ENCODE measurements at regions not wholly inside any gene's neighbourhood (a gene's known extent, or its start where the extent isn't known, plus 50 kb on each side); places are given as distances from the start of the nearest gene placed in this dataset.

- FAIRE-seq (no peak), DNase-seq (ENCODE audit: low read depth in 1 of 2, low spot score in 2 of 2) (no peak)
- H4K91ac ChIP-seq (replicated peaks; ENCODE audit: insufficient read length, low read length) = no peak overlapping the region
- no peak overlapping the region for H3K18ac ChIP-seq (ENCODE audit: extremely low read depth, low read length)
- H4K5ac ChIP-seq (ENCODE audit: insufficient read length, low read depth, low read length) = no peak overlapping the region
- H4K8ac ChIP-seq (ENCODE audit: extremely low read depth, insufficient read depth, low read length) = no peak overlapping the region
- ChIA-PET CTCF (ENCODE audit: partially characterized antibody) (interaction anchor here (2.1 kb wide), 1 partner anchor 11 kb away, joined by 4 read pairs; no protein-coding TSS in a partner anchor), POLR2A (ENCODE audit: partially characterized antibody) (no interaction called here)
- H3K9me3 ChIP-seq (ENCODE audit: insufficient read depth in 2 of 2, low read depth in 1 of 2, low read length in 1 of 2) = no peaks in the 10 kb centered on the region
- no peaks in the 10 kb centered on the region for H3K36me3 ChIP-seq (ENCODE audit: control insufficient read depth in 2 of 4, insufficient read depth in 4 of 4, low read length in 3 of 4)
- no peak overlapping the region for H3K56ac ChIP-seq (replicated peaks; ENCODE audit: insufficient read length, low read depth, low read length)
- H3K79me2 ChIP-seq (ENCODE audit: control insufficient read depth in 1 of 2, insufficient read depth in 2 of 2, low read length in 2 of 2) = no peaks in the 10 kb centered on the region
- H3K14ac ChIP-seq (ENCODE audit: insufficient read length) = no peak overlapping the region
- H2AK5ac ChIP-seq (ENCODE audit: low read depth, low read length) = no peak overlapping the region
- H3K4me1 ChIP-seq (replicated peaks in 1 of 4; ENCODE audit: control insufficient read depth in 3 of 4, insufficient read depth in 4 of 4, low read length in 3 of 4) = no peaks in the 10 kb centered on the region
- H3K79me1 ChIP-seq (ENCODE audit: low read depth, low read length) = no peaks in the 10 kb centered on the region
- no peak overlapping the region for H2BK15ac ChIP-seq (ENCODE audit: low read length)
- H2BK5ac ChIP-seq (ENCODE audit: low read depth, low read length) = no peak overlapping the region
- no peaks in the 10 kb centered on the region for H3K27me3 ChIP-seq (replicated peaks in 1 of 4; ENCODE audit: control insufficient read depth in 3 of 4, extremely low read depth in 1 of 4, insufficient read depth in 3 of 4, low read length in 3 of 4)
- no peaks in the 10 kb centered on the region for H4K20me1 ChIP-seq (replicated peaks in 1 of 2; ENCODE audit: control insufficient read depth in 1 of 2, insufficient read depth in 2 of 2, low read length in 2 of 2)
- H2BK20ac ChIP-seq (ENCODE audit: low read length) = no peak overlapping the region
- H2BK12ac ChIP-seq (ENCODE audit: low read depth, low read length) = no peak overlapping the region
- H3K9ac ChIP-seq (replicated peaks in 1 of 4; ENCODE audit: extremely low read depth in 1 of 4, low read depth in 3 of 4, low read length in 3 of 4) = no peak overlapping the region
- H3K4ac ChIP-seq (replicated peaks; ENCODE audit: insufficient read length, low read depth, low read length) = no peak overlapping the region
- 56% methylated on average over 1 of the region's 1 CpG; no CpG with 5 or more reads in 1 of the 2 experiments for WGBS, 2 experiments (ENCODE audit: extremely low coverage in 1 of 2, insufficient coverage in 1 of 2, insufficient read length in 1 of 2, insufficient replicate concordance in 2 of 2, low coverage in 1 of 2, low lambda C conversion rate in 2 of 2, missing lambda C conversion rate in 1 of 2)
- H3K4me3 ChIP-seq (ENCODE audit: extremely low read depth in 1 of 4, insufficient read depth in 2 of 4, low read depth in 3 of 4, low read length in 4 of 4) = no peak overlapping the region
- no peak overlapping the region for H3K23ac ChIP-seq (ENCODE audit: insufficient read length)
- no peak overlapping the region for H2AFZ ChIP-seq (ENCODE audit: low read length)
- no peaks in the 10 kb centered on the region for H3K23me2 ChIP-seq (ENCODE audit: low read depth, low read length)
- no peak for TF ChIP-seq RAD21 (IDR thresholded peaks at IDR 0.05 in 1 of 2, conservative IDR thresholded peaks at IDR 0.05 in 1 of 2; ENCODE audit: low read depth in 2 of 2, low read length in 2 of 2)
- no peak for TF ChIP-seq SP2 (IDR thresholded peaks at IDR 0.05; ENCODE audit: low read length)
- no peak for TF ChIP-seq TBP (IDR thresholded peaks at IDR 0.05; ENCODE audit: low read depth, low read length)
- H3K4me2 ChIP-seq (ENCODE audit: insufficient read depth in 1 of 2, low read depth in 2 of 2, low read length in 2 of 2) = no peak overlapping the region
- no peak overlapping the region for H3K27ac ChIP-seq (ENCODE audit: low read depth, low read length)
- H2BK120ac ChIP-seq (replicated peaks; ENCODE audit: low read depth, low read length) = no peak overlapping the region
Measured at GRCh38 chr13:76106763-76107162, 470.6 kb downstream of the LMO7 start.

Measured in H1 (cell line).